Panc1 (cell line): ENCODE measurements at regions not wholly inside any gene's neighbourhood (a gene's known extent, or its start where the extent isn't known, plus 50 kb on each side); places are given as distances from the start of the nearest gene placed in this dataset.

ENCODE experiments used
- POLR2AphosphoS5 ChIP-seq: IDR thresholded peaks from 2 replicates; pipeline ENCODE4 v1.6.1; 2012; ENCODE audit warnings: mild to moderate bottlenecking, low read depth, low read length, moderate library complexity
- SIN3A ChIP-seq: IDR thresholded peaks from 2 replicates; pipeline ENCODE4 v1.6.1; 2012; ENCODE audit warnings: low read depth, mild to moderate bottlenecking, low read length, moderate library complexity, borderline replicate concordance; ENCODE audit not compliant: insufficient read depth
- TF ChIP-seq, protein P1 (sequence below): fragments of 450-650 bp; IDR thresholded peaks from 2 replicates; pipeline ENCODE4 v1.5.1; 2017; ENCODE audit warnings: mild to moderate bottlenecking

DNA sequence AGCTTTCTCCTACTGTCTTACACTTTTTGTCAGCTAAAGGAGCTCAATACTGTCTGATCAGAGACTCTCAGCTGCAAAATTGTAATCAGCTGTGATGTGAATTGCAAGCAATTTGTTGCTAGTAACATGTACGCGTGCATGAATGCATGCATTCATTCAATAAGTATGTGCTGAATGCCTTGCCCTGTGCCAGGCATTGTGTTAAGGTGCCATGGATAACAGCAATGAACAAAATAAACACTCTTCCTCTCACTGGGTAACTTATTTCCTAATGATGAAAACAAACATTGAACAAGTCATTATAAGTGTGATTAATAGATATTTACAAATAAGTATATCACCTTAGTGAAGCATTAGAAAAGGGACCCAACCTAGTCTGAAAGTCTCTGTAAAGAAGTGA lies 163.2 kb upstream of the ARID2 start:
- TF ChIP-seq SIN3A (no peak), POLR2AphosphoS5 (no peak)
- TF ChIP-seq, protein P1, sequence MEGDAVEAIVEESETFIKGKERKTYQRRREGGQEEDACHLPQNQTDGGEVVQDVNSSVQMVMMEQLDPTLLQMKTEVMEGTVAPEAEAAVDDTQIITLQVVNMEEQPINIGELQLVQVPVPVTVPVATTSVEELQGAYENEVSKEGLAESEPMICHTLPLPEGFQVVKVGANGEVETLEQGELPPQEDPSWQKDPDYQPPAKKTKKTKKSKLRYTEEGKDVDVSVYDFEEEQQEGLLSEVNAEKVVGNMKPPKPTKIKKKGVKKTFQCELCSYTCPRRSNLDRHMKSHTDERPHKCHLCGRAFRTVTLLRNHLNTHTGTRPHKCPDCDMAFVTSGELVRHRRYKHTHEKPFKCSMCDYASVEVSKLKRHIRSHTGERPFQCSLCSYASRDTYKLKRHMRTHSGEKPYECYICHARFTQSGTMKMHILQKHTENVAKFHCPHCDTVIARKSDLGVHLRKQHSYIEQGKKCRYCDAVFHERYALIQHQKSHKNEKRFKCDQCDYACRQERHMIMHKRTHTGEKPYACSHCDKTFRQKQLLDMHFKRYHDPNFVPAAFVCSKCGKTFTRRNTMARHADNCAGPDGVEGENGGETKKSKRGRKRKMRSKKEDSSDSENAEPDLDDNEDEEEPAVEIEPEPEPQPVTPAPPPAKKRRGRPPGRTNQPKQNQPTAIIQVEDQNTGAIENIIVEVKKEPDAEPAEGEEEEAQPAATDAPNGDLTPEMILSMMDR: no peak
